Loucy (cell line): ENCODE measurements at regions not wholly inside any gene's neighbourhood (a gene's known extent, or its start where the extent isn't known, plus 50 kb on each side); places are given as distances from the start of the nearest gene placed in this dataset.
"Not testable (repeated sequence)": the region's sequence is repeated elsewhere in the genome, so short reads cannot be mapped to it uniquely, and the experiment has no call there.

Experiments
- H2AFZ ChIP-seq: fragments of 200-600 bp; sonication (generic); 2 replicates; pipeline ENCODE4 v1.6.0; 2016; ENCODE audit warnings: antibody characterized with exemption, mild to moderate bottlenecking, low read length, moderate library complexity
- H3F3A ChIP-seq: fragments of 200-600 bp; 2 replicates; pipeline ENCODE4 v1.6.0; 2016; ENCODE audit warnings: antibody characterized with exemption, low read depth, mild to moderate bottlenecking
- H3K27me3 ChIP-seq: fragments of 200-600 bp; sonication (generic); 2 replicates; pipeline ENCODE4 v1.6.1; 2014; ENCODE audit warnings: low read length, mild to moderate bottlenecking; ENCODE audit not compliant: insufficient read depth, poor library complexity, severe bottlenecking
- H3K36me3 ChIP-seq: fragments of 200-600 bp; sonication (generic); 2 replicates; pipeline ENCODE4 v1.6.1; 2016; ENCODE audit warnings: low read length; ENCODE audit not compliant: insufficient read depth
- H3K4me1 ChIP-seq: fragments of 200-600 bp; sonication (generic); 2 replicates; pipeline ENCODE4 v1.5.1; 2014; ENCODE audit warnings: low read length, mild to moderate bottlenecking; ENCODE audit not compliant: insufficient read depth, poor library complexity, severe bottlenecking
- H3K4me2 ChIP-seq: fragments of 200-600 bp; sonication (generic); 2 replicates; pipeline ENCODE4 v1.6.0; 2014; ENCODE audit warnings: antibody characterized with exemption, low read length, low read depth, mild to moderate bottlenecking; ENCODE audit not compliant: poor library complexity, severe bottlenecking
- H3K4me3 ChIP-seq: fragments of 200-600 bp; sonication (generic); 2 replicates; pipeline ENCODE4 v1.5.1; 2014; ENCODE audit warnings: low read length, mild to moderate bottlenecking, mixed read lengths; ENCODE audit not compliant: poor library complexity, severe bottlenecking
- H3K79me2 ChIP-seq: fragments of 200-600 bp; sonication (generic); 2 replicates; pipeline ENCODE4 v1.6.1; 2014; ENCODE audit warnings: low read length; ENCODE audit not compliant: insufficient read depth
- H3K9ac ChIP-seq: fragments of 200-600 bp; sonication (generic); 2 replicates; pipeline ENCODE4 v1.6.0; 2014; ENCODE audit warnings: mild to moderate bottlenecking, low read depth, low read length, moderate library complexity; ENCODE audit not compliant: poor library complexity, severe bottlenecking
- H3K9me2 ChIP-seq: fragments of 200-600 bp; sonication (generic); replicated peaks from 2 replicates; pipeline ENCODE4 v1.6.1; 2016; ENCODE audit warnings: low read depth, low read length, mixed read lengths
- H3K9me3 ChIP-seq: fragments of 200-600 bp; sonication (generic); 2 replicates; pipeline ENCODE4 v1.6.1; 2014; ENCODE audit warnings: mild to moderate bottlenecking, antibody characterized with exemption, low read length, low read depth; ENCODE audit not compliant: insufficient read depth
- H4K20me1 ChIP-seq: fragments of 200-600 bp; sonication (generic); 2 replicates; pipeline ENCODE4 v1.6.0; 2014; ENCODE audit warnings: antibody characterized with exemption, low read length, mild to moderate bottlenecking; ENCODE audit not compliant: insufficient read depth, poor library complexity, severe bottlenecking
- EZH2phosphoT487 ChIP-seq: fragments of 200-600 bp; IDR thresholded peaks from 2 replicates; pipeline ENCODE4 v1.6.1; 2018; ENCODE audit warnings: antibody characterized with exemption, mild to moderate bottlenecking, moderate library complexity, borderline replicate concordance
- TF ChIP-seq, protein P1 (sequence below): fragments of 200-600 bp; sonication (generic); conservative IDR thresholded peaks from 2 replicates; pipeline ENCODE4 v1.5.1; 2014; ENCODE audit warnings: mild to moderate bottlenecking, antibody characterized with exemption, low read length

DNA sequence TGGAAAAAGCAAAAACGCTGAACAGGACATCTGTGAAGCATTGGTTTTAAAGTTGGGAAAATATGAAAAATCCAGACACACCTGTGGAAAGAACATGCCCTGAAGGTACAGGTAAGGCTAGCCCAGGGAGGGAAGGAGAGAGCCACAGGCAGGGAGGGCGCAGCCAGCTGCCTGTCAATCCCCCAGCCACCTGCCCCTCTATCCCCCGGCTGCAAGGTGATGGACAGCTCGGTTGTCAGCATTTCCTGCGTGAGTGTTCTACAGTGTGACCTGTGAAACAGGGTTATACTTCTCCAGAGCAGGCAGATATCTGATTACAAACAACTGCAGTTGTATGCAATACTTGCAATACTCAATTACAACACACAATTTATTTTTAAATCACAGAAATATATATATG lies 358.1 kb downstream of the SMOC2 start:
- Histone ChIP-seq H3F3A (no peaks in the 10 kb centered on the region), H3K79me2 (no peaks in the 10 kb centered on the region), H3K9me2 (no peaks in the 10 kb centered on the region), H3K36me3 (no peaks in the 10 kb centered on the region), H3K9me3 (peaks cover 6% of the 10 kb centered on the region; the same call in 1 of the 2 replicates), H3K4me3 (no peak overlapping the region), H2AFZ (no peak overlapping the region), H4K20me1 (no peaks in the 10 kb centered on the region), H3K9ac (no peak overlapping the region), H3K4me1 (no peaks in the 10 kb centered on the region), H3K27me3 (no peaks in the 10 kb centered on the region), H3K4me2 (no peak overlapping the region)
- TF ChIP-seq, protein P1, sequence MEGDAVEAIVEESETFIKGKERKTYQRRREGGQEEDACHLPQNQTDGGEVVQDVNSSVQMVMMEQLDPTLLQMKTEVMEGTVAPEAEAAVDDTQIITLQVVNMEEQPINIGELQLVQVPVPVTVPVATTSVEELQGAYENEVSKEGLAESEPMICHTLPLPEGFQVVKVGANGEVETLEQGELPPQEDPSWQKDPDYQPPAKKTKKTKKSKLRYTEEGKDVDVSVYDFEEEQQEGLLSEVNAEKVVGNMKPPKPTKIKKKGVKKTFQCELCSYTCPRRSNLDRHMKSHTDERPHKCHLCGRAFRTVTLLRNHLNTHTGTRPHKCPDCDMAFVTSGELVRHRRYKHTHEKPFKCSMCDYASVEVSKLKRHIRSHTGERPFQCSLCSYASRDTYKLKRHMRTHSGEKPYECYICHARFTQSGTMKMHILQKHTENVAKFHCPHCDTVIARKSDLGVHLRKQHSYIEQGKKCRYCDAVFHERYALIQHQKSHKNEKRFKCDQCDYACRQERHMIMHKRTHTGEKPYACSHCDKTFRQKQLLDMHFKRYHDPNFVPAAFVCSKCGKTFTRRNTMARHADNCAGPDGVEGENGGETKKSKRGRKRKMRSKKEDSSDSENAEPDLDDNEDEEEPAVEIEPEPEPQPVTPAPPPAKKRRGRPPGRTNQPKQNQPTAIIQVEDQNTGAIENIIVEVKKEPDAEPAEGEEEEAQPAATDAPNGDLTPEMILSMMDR = no peak
- no peak for TF ChIP-seq EZH2phosphoT487

DNA sequence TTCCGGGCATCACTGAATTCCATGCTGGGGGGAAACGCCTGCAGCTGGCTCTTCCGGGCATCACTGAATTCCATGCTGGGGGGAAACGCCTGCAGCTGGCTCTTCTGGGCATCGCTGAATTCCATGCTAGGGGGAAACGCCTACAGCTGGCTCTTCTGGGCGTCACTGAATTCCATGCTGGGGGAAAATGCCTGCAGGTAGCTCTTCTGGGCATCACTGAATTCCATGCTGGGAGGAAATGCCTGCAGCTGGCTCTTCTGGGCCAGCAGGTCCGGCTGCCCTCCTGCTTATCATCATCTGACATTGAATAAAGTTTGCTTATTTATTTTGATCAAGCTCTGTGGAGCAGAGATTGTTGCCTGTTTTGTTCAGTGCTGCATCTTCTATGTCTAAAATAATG lies 355.1 kb downstream of the SMOC2 start:
- no peaks in the 10 kb centered on the region for H3K27me3 ChIP-seq
- no peaks in the 10 kb centered on the region for H4K20me1 ChIP-seq
- no peaks in the 10 kb centered on the region for H3K4me1 ChIP-seq
- no peaks in the 10 kb centered on the region for H3K36me3 ChIP-seq
- no peak overlapping the region for H3K4me3 ChIP-seq
- no peak for TF ChIP-seq EZH2phosphoT487
- TF ChIP-seq, protein P1 = no peak
- H3K9ac ChIP-seq = no peak overlapping the region
- H3F3A ChIP-seq = no peaks in the 10 kb centered on the region
- H3K9me2 ChIP-seq = no peaks in the 10 kb centered on the region
- no peak overlapping the region for H2AFZ ChIP-seq
- H3K9me3 ChIP-seq = peaks cover 9% of the 10 kb centered on the region; the same call in 1 of the 2 replicates
- no peaks in the 10 kb centered on the region for H3K79me2 ChIP-seq
- no peak overlapping the region for H3K4me2 ChIP-seq

DNA sequence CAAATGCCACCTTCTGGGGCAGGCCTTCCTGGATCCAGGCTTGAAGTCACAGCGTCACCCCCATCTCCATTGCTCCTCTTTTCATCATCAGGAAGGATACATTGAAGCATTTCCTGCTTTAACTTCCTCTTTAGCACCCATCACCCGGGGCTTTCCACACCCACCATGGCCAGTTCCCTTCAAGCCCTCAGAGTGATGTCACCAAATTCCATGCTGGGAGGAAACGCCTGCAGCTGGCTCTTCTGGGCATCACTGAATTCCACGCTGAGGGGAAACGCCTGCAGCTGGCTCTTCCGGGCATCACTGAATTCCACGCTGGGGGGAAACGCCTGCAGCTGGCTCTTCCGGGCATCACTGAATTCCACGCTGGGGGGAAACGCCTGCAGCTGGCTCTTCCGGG lies 354.6 kb downstream of the SMOC2 start:
- H3K9me3 ChIP-seq, H3K27me3 ChIP-seq, H3K4me2 ChIP-seq, H3K4me3 ChIP-seq, H3K9me2 ChIP-seq, H3K4me1 ChIP-seq, H2AFZ ChIP-seq, H3K79me2 ChIP-seq, H3K9ac ChIP-seq, H4K20me1 ChIP-seq, H3K36me3 ChIP-seq, H3F3A ChIP-seq: not testable (repeated sequence)

DNA sequence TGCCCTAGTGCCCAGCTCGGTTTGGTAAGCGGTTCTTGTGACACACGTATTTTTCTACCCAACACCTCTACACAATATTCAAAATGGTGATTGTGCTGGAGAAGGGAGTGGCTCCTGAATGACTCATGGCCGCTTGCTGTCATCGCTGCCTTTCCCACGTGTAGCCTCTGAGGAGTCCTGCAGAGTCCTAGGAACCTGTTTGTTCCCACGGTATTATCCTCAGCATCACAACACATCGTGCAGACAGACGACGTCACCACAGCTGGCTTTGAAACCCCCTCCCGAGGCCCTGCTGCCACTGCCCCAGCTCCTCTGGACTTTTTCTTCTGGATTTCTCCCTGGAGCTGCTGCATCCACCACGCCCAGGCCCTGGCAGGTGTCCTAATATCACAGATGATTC lies 353.5 kb downstream of the SMOC2 start:
- no peaks in the 10 kb centered on the region for H3K9me2 ChIP-seq
- no peaks in the 10 kb centered on the region for H3K4me1 ChIP-seq
- H2AFZ ChIP-seq = no peak overlapping the region
- no peak overlapping the region for H3K9ac ChIP-seq
- H3K4me3 ChIP-seq = no peak overlapping the region
- H3K36me3 ChIP-seq = no peaks in the 10 kb centered on the region
- no peaks in the 10 kb centered on the region for H3K79me2 ChIP-seq
- no peaks in the 10 kb centered on the region for H4K20me1 ChIP-seq
- H3F3A ChIP-seq = no peaks in the 10 kb centered on the region
- peaks cover 9% of the 10 kb centered on the region; the same call in 1 of the 2 replicates for H3K9me3 ChIP-seq
- no peak for TF ChIP-seq EZH2phosphoT487
- H3K27me3 ChIP-seq = no peaks in the 10 kb centered on the region
- H3K4me2 ChIP-seq = no peak overlapping the region
